Mesenchymal stem cell (in vitro differentiated cells and primary cell): ENCODE measurements at regions not wholly inside any gene's neighbourhood (a gene's known extent, or its start where the extent isn't known, plus 50 kb on each side); places are given as distances from the start of the nearest gene placed in this dataset.

Experiments
- DNase-seq: peaks from one replicate; pipeline ENCODE4 v3.0.0-alpha.2; 2013
- H2AFZ ChIP-seq: one replicate; pipeline ENCODE4 v1.6.1; 2013; ENCODE audit warnings: low read depth, mild to moderate bottlenecking, control low read depth, inconsistent platforms, low read length, moderate library complexity
- H2AK5ac ChIP-seq: 2 replicates; pipeline ENCODE4 v1.6.1; 2013; ENCODE audit warnings: low read length, moderate library complexity, mild to moderate bottlenecking, inconsistent platforms; ENCODE audit not compliant: severe bottlenecking
- H2BK120ac ChIP-seq: one replicate; pipeline ENCODE4 v1.6.1; 2013; ENCODE audit warnings: low read depth, mild to moderate bottlenecking, inconsistent platforms, low read length, moderate library complexity
- H2BK12ac ChIP-seq, 2 experiments: one replicate each; pipeline ENCODE4 v1.6.1; 2013; ENCODE audit warnings: inconsistent platforms in 2 of 2, low read length in 2 of 2, mild to moderate bottlenecking in 2 of 2, moderate library complexity in 2 of 2, control low read depth in 1 of 2
- H2BK15ac ChIP-seq: one replicate; pipeline ENCODE4 v1.6.1; 2013; ENCODE audit warnings: mild to moderate bottlenecking, low read depth, inconsistent platforms; ENCODE audit not compliant: poor library complexity, severe bottlenecking
- H2BK5ac ChIP-seq: 2 replicates; pipeline ENCODE4 v1.6.1; 2013; ENCODE audit warnings: low read depth, mild to moderate bottlenecking, low read length, control low read depth, inconsistent platforms; ENCODE audit not compliant: poor library complexity, severe bottlenecking
- H3K14ac ChIP-seq, 2 experiments: one replicate each; pipeline ENCODE4 v1.6.1; 2013; ENCODE audit warnings: inconsistent platforms in 2 of 2, low read length in 2 of 2, control low read depth in 1 of 2, mild to moderate bottlenecking in 1 of 2, moderate library complexity in 1 of 2
- H3K18ac ChIP-seq, 2 experiments: one replicate each; pipeline ENCODE4 v1.6.1; 2013; ENCODE audit warnings: inconsistent platforms in 2 of 2, low read length in 2 of 2, control low read depth in 1 of 2, low read depth in 1 of 2, mild to moderate bottlenecking in 1 of 2
- H3K23ac ChIP-seq, 2 experiments: one replicate each; pipeline ENCODE4 v1.6.1; 2013; ENCODE audit warnings: inconsistent platforms in 2 of 2, low read length in 2 of 2, mild to moderate bottlenecking in 2 of 2, moderate library complexity in 2 of 2, control low read depth in 1 of 2
- H3K27ac ChIP-seq: 2 replicates; pipeline ENCODE4 v1.5.1; 2013; ENCODE audit warnings: mild to moderate bottlenecking, moderate library complexity, low read length, control low read depth, inconsistent platforms; ENCODE audit not compliant: poor library complexity, severe bottlenecking
- H3K27me3 ChIP-seq, 2 experiments: 2 replicates each; pipeline versions ENCODE4 v1.6.1 to v1.7.0; 2013; ENCODE audit warnings: low read length in 2 of 2, mild to moderate bottlenecking in 2 of 2, moderate library complexity in 2 of 2, control low read depth in 1 of 2, inconsistent platforms in 1 of 2; ENCODE audit not compliant: control insufficient read depth in 1 of 2, insufficient read depth in 1 of 2
- H3K36me3 ChIP-seq, 2 experiments: 2 replicates each; pipeline versions ENCODE4 v1.6.1 to v1.7.0; 2013; ENCODE audit warnings: low read length in 2 of 2, control low read depth in 1 of 2, inconsistent platforms in 1 of 2, low read depth in 1 of 2, mild to moderate bottlenecking in 1 of 2; ENCODE audit not compliant: insufficient read depth in 2 of 2, control insufficient read depth in 1 of 2
- H3K4ac ChIP-seq, 2 experiments: one replicate each; pipeline ENCODE4 v1.6.1; 2013; ENCODE audit warnings: inconsistent platforms in 2 of 2, low read length in 2 of 2, mild to moderate bottlenecking in 2 of 2, moderate library complexity in 2 of 2, control low read depth in 1 of 2, low read depth in 1 of 2
- H3K4me1 ChIP-seq: 2 replicates; pipeline ENCODE4 v1.6.1; 2013; ENCODE audit warnings: low read depth, low read length, control low read depth; ENCODE audit not compliant: control insufficient read depth, insufficient read depth
- H3K4me2 ChIP-seq: 2 replicates; pipeline ENCODE4 v1.6.1; 2013; ENCODE audit warnings: low read length, mild to moderate bottlenecking, inconsistent platforms; ENCODE audit not compliant: poor library complexity, severe bottlenecking
- H3K4me3 ChIP-seq, 2 experiments: 2 replicates each; pipeline versions ENCODE4 v1.5.1 to v1.7.0; 2013; ENCODE audit warnings: low read length in 2 of 2, mild to moderate bottlenecking in 2 of 2, control low read depth in 1 of 2, low read depth in 1 of 2; ENCODE audit not compliant: insufficient read depth in 1 of 2
- H3K79me1 ChIP-seq: replicated peaks from 2 replicates; pipeline ENCODE4 v1.6.1; 2013; ENCODE audit warnings: mild to moderate bottlenecking, control low read depth, low read length, inconsistent platforms; ENCODE audit not compliant: poor library complexity, severe bottlenecking
- H3K9ac ChIP-seq: 2 replicates; pipeline ENCODE4 v1.7.0; 2013; ENCODE audit warnings: mild to moderate bottlenecking, low read length, moderate library complexity
- H3K9me3 ChIP-seq: 2 replicates; pipeline ENCODE4 v1.7.0; 2013; ENCODE audit warnings: mild to moderate bottlenecking, low read length; ENCODE audit not compliant: control insufficient read depth
- H4K8ac ChIP-seq: one replicate; pipeline ENCODE4 v1.6.1; 2013; ENCODE audit warnings: inconsistent platforms, mild to moderate bottlenecking, low read length, moderate library complexity
- H4K91ac ChIP-seq: one replicate; pipeline ENCODE4 v1.6.1; 2013; ENCODE audit warnings: mild to moderate bottlenecking, low read length, inconsistent platforms
- WGBS: methylation state at CpG from one replicate; pipeline ENCODE4 v1.1.7; 2013; ENCODE audit warnings: mixed read lengths; 5-methylcytosine and 5-hydroxymethylcytosine counted together

GRCh38 chr9:88218726-88219125 is 80.5 kb upstream of the SPATA31C2 start:
- no peak overlapping the region for H4K8ac ChIP-seq
- peaks cover 16% of the 10 kb centered on the region for H3K4me1 ChIP-seq
- peaks cover 0 to 4% of the 10 kb centered on the region in 2 experiments for H3K27me3 ChIP-seq
- H3K79me1 ChIP-seq = no peaks in the 10 kb centered on the region
- peak; percentile 39 for DNase-seq
- H3K14ac ChIP-seq = no peak overlapping the region
- H3K4ac ChIP-seq = no peak overlapping the region
- H2AK5ac ChIP-seq = no peak overlapping the region
- peak overlapping the region; percentile 99 for H3K27ac ChIP-seq
- no peak overlapping the region for H2BK15ac ChIP-seq
- H3K23ac ChIP-seq = no peak overlapping the region
- 72% methylated on average over 3 of the region's 3 CpGs for WGBS
- no peak overlapping the region for H3K4me3 ChIP-seq
- H3K4me2 ChIP-seq = no peak overlapping the region
- H2BK5ac ChIP-seq = no peak overlapping the region
- no peak overlapping the region for H2BK12ac ChIP-seq
- H3K36me3 ChIP-seq = peaks cover 0 to 3% of the 10 kb centered on the region in 2 experiments
- H3K18ac ChIP-seq = no peak overlapping the region
- H3K9me3 ChIP-seq = peaks cover 7% of the 10 kb centered on the region
- no peak overlapping the region for H3K9ac ChIP-seq
- no peak overlapping the region for H4K91ac ChIP-seq
- H2BK120ac ChIP-seq = no peak overlapping the region
- no peak overlapping the region for H2AFZ ChIP-seq

DNA sequence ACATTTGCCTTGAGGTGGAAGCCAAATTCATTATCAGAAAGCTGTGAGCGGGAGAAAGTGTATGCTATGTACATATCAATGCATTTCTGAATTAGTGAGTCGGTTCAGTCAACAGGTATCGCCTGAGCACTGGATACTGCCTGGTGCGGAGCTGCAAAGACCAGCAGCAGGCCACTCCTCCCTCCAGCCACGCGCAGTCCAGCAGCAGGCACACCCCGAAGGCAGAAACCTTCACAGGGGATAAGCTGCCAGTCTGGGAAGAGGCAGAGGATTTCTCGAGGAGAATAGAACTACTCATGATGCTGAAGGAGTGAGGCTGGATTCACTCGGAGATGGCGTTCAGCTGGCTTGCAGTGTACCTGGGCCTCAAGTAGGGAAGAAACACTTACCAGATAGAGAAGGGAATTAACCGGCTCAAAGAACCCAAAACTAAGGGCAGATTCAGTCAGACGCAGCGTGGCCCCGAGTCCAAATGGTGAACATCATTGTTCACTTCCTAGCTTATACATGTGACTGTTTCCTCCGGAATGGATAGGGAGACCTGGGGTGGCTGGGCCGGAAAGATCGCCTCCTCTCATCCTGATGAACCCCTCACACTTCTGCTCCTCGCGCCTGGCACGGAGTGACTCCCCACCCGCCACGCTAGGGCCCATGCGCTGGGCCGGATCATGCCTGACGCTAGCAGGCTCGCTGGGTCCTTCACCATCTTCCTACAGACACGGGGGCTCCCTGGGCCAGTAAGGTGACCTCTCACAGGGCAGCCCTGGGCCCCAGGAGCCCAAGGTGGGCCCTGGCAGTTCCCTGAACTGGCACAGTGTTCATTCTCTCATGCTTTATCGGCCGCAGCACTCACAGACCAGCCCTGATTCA is 78.1 kb upstream of the SPATA31C2 start:
- H2BK15ac ChIP-seq = no peak overlapping the region
- WGBS = 96% methylated on average over 29 of the region's 29 CpGs
- no peak overlapping the region for H2BK5ac ChIP-seq
- no peak overlapping the region for H3K9ac ChIP-seq
- no peak overlapping the region for H2BK120ac ChIP-seq
- H3K27me3 ChIP-seq = peaks cover 0 to 3% of the 10 kb centered on the region in 2 experiments
- H4K8ac ChIP-seq = no peak overlapping the region
- H3K4me1 ChIP-seq = peaks cover 12% of the 10 kb centered on the region
- no peak overlapping the region for H3K4me2 ChIP-seq
- no peak overlapping the region for H2AFZ ChIP-seq
- H3K9me3 ChIP-seq = peaks cover 11% of the 10 kb centered on the region
- H3K36me3 ChIP-seq = peaks cover 0 to 3% of the 10 kb centered on the region in 2 experiments
- no peak overlapping the region for H3K4me3 ChIP-seq
- H3K79me1 ChIP-seq = no peaks in the 10 kb centered on the region
- no peak for DNase-seq
- no peak overlapping the region for H3K18ac ChIP-seq
- H3K14ac ChIP-seq = no peak overlapping the region
- no peak overlapping the region for H4K91ac ChIP-seq
- no peak overlapping the region for H3K23ac ChIP-seq
- H2BK12ac ChIP-seq = peak overlapping the region; percentile 50 to 54
- no peak overlapping the region for H3K27ac ChIP-seq
- H2AK5ac ChIP-seq = peak overlapping the region; percentile 99
- no peak overlapping the region for H3K4ac ChIP-seq

- peaks cover 6% of the 10 kb centered on the region for H3K4me1 ChIP-seq
These were observed 77.2 kb upstream of the SPATA31C2 start for GRCh38 chr9:88215196-88216125.

GRCh38 chr9:88202321-88202720 is 64.0 kb upstream of the SPATA31C2 start:
- H3K27me3 ChIP-seq = no peaks in the 10 kb centered on the region

More at GRCh38 chr9:88215196-88216125, 77.2 kb upstream of the SPATA31C2 start:
- H2BK12ac ChIP-seq = no peak overlapping the region
- H3K18ac ChIP-seq = no peak overlapping the region
- no peak overlapping the region for H3K4me2 ChIP-seq
- H3K14ac ChIP-seq = no peak overlapping the region
- peaks cover 0 to 3% of the 10 kb centered on the region in 2 experiments for H3K36me3 ChIP-seq
- no peak overlapping the region for H3K4ac ChIP-seq
- no peak overlapping the region for H2BK120ac ChIP-seq
- H2BK15ac ChIP-seq = no peak overlapping the region
- no peak overlapping the region for H4K8ac ChIP-seq
- no peak for DNase-seq
- no peak overlapping the region for H4K91ac ChIP-seq
- H2BK5ac ChIP-seq = no peak overlapping the region
- H3K9me3 ChIP-seq = peaks cover 11% of the 10 kb centered on the region
- peaks cover 0 to 3% of the 10 kb centered on the region in 2 experiments for H3K27me3 ChIP-seq
- H3K4me3 ChIP-seq = no peak overlapping the region
- H3K9ac ChIP-seq = no peak overlapping the region
- no peaks in the 10 kb centered on the region for H3K79me1 ChIP-seq
- H2AFZ ChIP-seq = no peak overlapping the region
- H3K23ac ChIP-seq = no peak overlapping the region
- WGBS = 75% methylated on average over 9 of the region's 10 CpGs
- no peak overlapping the region for H3K27ac ChIP-seq
- H2AK5ac ChIP-seq = no peak overlapping the region

More at GRCh38 chr9:88202321-88202720, 64.0 kb upstream of the SPATA31C2 start:
- Histone ChIP-seq H3K14ac (no peak overlapping the region), H2BK5ac (no peak overlapping the region), H3K36me3 (no peaks in the 10 kb centered on the region), H3K23ac (no peak overlapping the region), H2AFZ (no peak overlapping the region), H2BK120ac (no peak overlapping the region), H3K4me1 (peaks cover 2% of the 10 kb centered on the region), H2BK12ac (no peak overlapping the region), H3K18ac (no peak overlapping the region), H3K4me2 (no peak overlapping the region), H3K79me1 (no peaks in the 10 kb centered on the region), H2BK15ac (no peak overlapping the region), H2AK5ac (no peak overlapping the region), H3K4me3 (no peak overlapping the region), H4K91ac (no peak overlapping the region), H4K8ac (no peak overlapping the region), H3K9ac (no peak overlapping the region), H3K27ac (no peak overlapping the region), H3K4ac (no peak overlapping the region), H3K9me3 (no peaks in the 10 kb centered on the region)
- no peak for DNase-seq
- WGBS = 93% methylated on average over 6 of the region's 8 CpGs
